ENCODE measurements at regions not wholly inside any gene's neighbourhood (a gene's known extent, or its start where the extent isn't known, plus 50 kb on each side); places are given as distances from the start of the nearest gene placed in this dataset.

GRCh38 chr18:44569391-44570055 is 111.2 kb upstream of the SETBP1 start:
- no peak for TF ChIP-seq POLR2A (IDR thresholded peaks at IDR 0.05)
- TF ChIP-seq CTCF (IDR thresholded peaks at IDR 0.05): no peak

Data from Peyer's patch (tissue), 4 donors.